Subcutaneous abdominal adipose tissue (tissue), 5 donors: ENCODE measurements at regions not wholly inside any gene's neighbourhood (a gene's known extent, or its start where the extent isn't known, plus 50 kb on each side); places are given as distances from the start of the nearest gene placed in this dataset.

ENCODE experiments used
- H3K27ac ChIP-seq: one replicate; pipeline ENCODE4 v1.7.0; 2013; ENCODE audit warnings: low read depth, mild to moderate bottlenecking, inconsistent platforms, low read length, moderate library complexity
- H3K27me3 ChIP-seq, 5 donors: one replicate each; pipeline ENCODE4 v1.7.0; 2013; ENCODE audit warnings: low read length in 5 of 5, inconsistent platforms in 1 of 5; ENCODE audit not compliant: control insufficient read depth in 5 of 5, insufficient read depth in 4 of 5
- H3K36me3 ChIP-seq, 5 donors: one replicate each; pipeline ENCODE4 v1.7.0; 2013; ENCODE audit warnings: low read length in 5 of 5; ENCODE audit not compliant: control insufficient read depth in 5 of 5, insufficient read depth in 5 of 5
- H3K4me1 ChIP-seq, 5 donors: one replicate each; pipeline ENCODE4 v1.7.0; 2013; ENCODE audit warnings: low read length in 5 of 5, mild to moderate bottlenecking in 3 of 5, moderate library complexity in 1 of 5; ENCODE audit not compliant: control insufficient read depth in 5 of 5, insufficient read depth in 5 of 5
- H3K4me3 ChIP-seq, 5 donors: one replicate each; pipeline ENCODE4 v1.7.0; 2013; ENCODE audit warnings: low read length in 5 of 5, low read depth in 1 of 5
- H3K9ac ChIP-seq, 5 donors: one replicate each; pipeline ENCODE4 v1.7.0; 2013; ENCODE audit warnings: low read length in 5 of 5, mild to moderate bottlenecking in 4 of 5, moderate library complexity in 3 of 5
- H3K9me3 ChIP-seq, 5 donors: one replicate each; pipeline ENCODE4 v1.7.0; 2013; ENCODE audit warnings: low read length in 5 of 5; ENCODE audit not compliant: control insufficient read depth in 5 of 5
- donor health status: healthy.
- donor health status: healthy.
- donor health status: healthy.
- donor health status: healthy.
- donor health status: healthy.

GRCh38 chr22:27239520-27239919, 562.0 kb downstream of the MN1 start:
- Histone ChIP-seq H3K4me3 (no peak overlapping the region), H3K27ac (no peak overlapping the region), H3K36me3 (no peaks in the 10 kb centered on the region), H3K9ac (no peak overlapping the region), H3K27me3 (no peaks in the 10 kb centered on the region), H3K9me3 (peaks cover 0 to 7% (median 5%) of the 10 kb centered on the region in 5 donors), H3K4me1 (peaks cover 5 to 41% (median 33%) of the 10 kb centered on the region in 5 donors)

GRCh38 chr22:27240298-27241075, 561.1 kb downstream of the MN1 start:
- no peak overlapping the region for H3K9ac ChIP-seq
- H3K27ac ChIP-seq: peak overlapping the region; percentile 27
- no peaks in the 10 kb centered on the region for H3K36me3 ChIP-seq
- H3K4me3 ChIP-seq: no peak overlapping the region
- H3K27me3 ChIP-seq: no peaks in the 10 kb centered on the region
- peaks cover 0 to 10% (median 7%) of the 10 kb centered on the region in 5 donors for H3K9me3 ChIP-seq
- peaks cover 5 to 41% (median 33%) of the 10 kb centered on the region in 5 donors for H3K4me1 ChIP-seq

GRCh38 chr22:27241430-27242321, 559.9 kb downstream of the MN1 start:
- H3K9ac ChIP-seq: peak overlapping the region in 2 of 5 donors; percentile 0 to 43
- no peaks in the 10 kb centered on the region for H3K27me3 ChIP-seq
- H3K4me3 ChIP-seq: no peak overlapping the region
- H3K9me3 ChIP-seq: peaks cover 0 to 10% (median 7%) of the 10 kb centered on the region in 5 donors
- no peaks in the 10 kb centered on the region for H3K36me3 ChIP-seq
- peak overlapping the region; percentile 27 for H3K27ac ChIP-seq
- H3K4me1 ChIP-seq: peaks cover 5 to 41% (median 33%) of the 10 kb centered on the region in 5 donors

GRCh38 chr22:27242474-27242873, 559.1 kb downstream of the MN1 start:
- Histone ChIP-seq H3K27ac (peak overlapping the region; percentile 27), H3K27me3 (no peaks in the 10 kb centered on the region), H3K4me3 (no peak overlapping the region), H3K9me3 (peaks cover 0 to 10% (median 7%) of the 10 kb centered on the region in 5 donors), H3K4me1 (peaks cover 5 to 45% (median 39%) of the 10 kb centered on the region in 5 donors), H3K36me3 (no peaks in the 10 kb centered on the region), H3K9ac (peak overlapping the region in 1 of 5 donors; percentile 0)

- Histone ChIP-seq H3K4me3 (no peak overlapping the region), H3K27ac (no peak overlapping the region), H3K27me3 (no peaks in the 10 kb centered on the region), H3K4me1 (peaks cover 5 to 51% (median 44%) of the 10 kb centered on the region in 5 donors), H3K9me3 (peaks cover 0 to 10% (median 7%) of the 10 kb centered on the region in 5 donors), H3K36me3 (no peaks in the 10 kb centered on the region), H3K9ac (no peak overlapping the region)
These were observed 558.5 kb downstream of the MN1 start for GRCh38 chr22:27242917-27243589.

- no peak overlapping the region for H3K27ac ChIP-seq
- H3K27me3 ChIP-seq: no peaks in the 10 kb centered on the region
- H3K36me3 ChIP-seq: no peaks in the 10 kb centered on the region
- H3K9me3 ChIP-seq: peaks cover 0 to 10% (median 7%) of the 10 kb centered on the region in 5 donors
- no peak overlapping the region for H3K4me3 ChIP-seq
- H3K9ac ChIP-seq: no peak overlapping the region
- peaks cover 5 to 54% (median 44%) of the 10 kb centered on the region in 5 donors for H3K4me1 ChIP-seq
These were observed 557.2 kb downstream of the MN1 start for GRCh38 chr22:27244328-27244727.

- no peak overlapping the region for H3K9ac ChIP-seq
- peaks cover 0 to 10% (median 7%) of the 10 kb centered on the region in 5 donors for H3K9me3 ChIP-seq
- no peaks in the 10 kb centered on the region for H3K27me3 ChIP-seq
- no peak overlapping the region for H3K27ac ChIP-seq
- no peak overlapping the region for H3K4me3 ChIP-seq
- peaks cover 5 to 47% (median 37%) of the 10 kb centered on the region in 5 donors for H3K4me1 ChIP-seq
- H3K36me3 ChIP-seq: no peaks in the 10 kb centered on the region
These were observed 556.5 kb downstream of the MN1 start for GRCh38 chr22:27245056-27245455.

- H3K27ac ChIP-seq: no peak overlapping the region
These were observed 555.0 kb downstream of the MN1 start for GRCh38 chr22:27246558-27246957.

GRCh38 chr22:27247701-27248434, 553.7 kb downstream of the MN1 start:
- Histone ChIP-seq H3K9ac (no peak overlapping the region), H3K4me1 (peaks cover 0 to 25% (median 16%) of the 10 kb centered on the region in 5 donors), H3K27ac (peak overlapping the region; percentile 56), H3K9me3 (peaks cover 0 to 16% (median 7%) of the 10 kb centered on the region in 5 donors), H3K27me3 (no peaks in the 10 kb centered on the region), H3K36me3 (no peaks in the 10 kb centered on the region), H3K4me3 (peak overlapping the region in 4 of 5 donors; percentile 6 to 33 (median 18))

More at GRCh38 chr22:27246558-27246957, 555.0 kb downstream of the MN1 start:
- Histone ChIP-seq H3K4me1 (peaks cover under 1 to 33% (median 26%) of the 10 kb centered on the region in 5 donors), H3K9me3 (peaks cover 0 to 10% (median 7%) of the 10 kb centered on the region in 5 donors), H3K9ac (no peak overlapping the region), H3K36me3 (no peaks in the 10 kb centered on the region), H3K4me3 (no peak overlapping the region), H3K27me3 (no peaks in the 10 kb centered on the region)
